H1 (cell line): ENCODE measurements at regions not wholly inside any gene's neighbourhood (a gene's known extent, or its start where the extent isn't known, plus 50 kb on each side); places are given as distances from the start of the nearest gene placed in this dataset.

ENCODE experiments used
- BCL11A ChIP-seq, 2 experiments: IDR thresholded peaks; one replicate each; pipeline ENCODE4 v1.6.1; 2011; ENCODE audit warnings: low read depth in 2 of 2, low read length in 2 of 2, mild to moderate bottlenecking in 2 of 2
- CEBPB ChIP-seq: IDR thresholded peaks from 2 replicates; pipeline ENCODE4 v1.6.1; 2012; ENCODE audit warnings: low read depth, low read length
- CREB1 ChIP-seq: IDR thresholded peaks from 2 replicates; pipeline ENCODE4 v1.6.1; 2012; ENCODE audit warnings: inconsistent platforms
- CTCF ChIP-seq, 3 experiments: IDR thresholded peaks; 1 replicate in 2 of 3; 2 replicates in 1 of 3; pipeline versions ENCODE4 v1.5.1 to v1.6.1; 2011; ENCODE audit warnings: low read length in 3 of 3, mild to moderate bottlenecking in 3 of 3, inconsistent platforms in 2 of 3, low read depth in 1 of 3, moderate library complexity in 1 of 3; ENCODE audit not compliant: insufficient read depth in 1 of 3; ENCODE audit errors: control extremely low read depth in 1 of 3
- HDAC6 ChIP-seq: IDR thresholded peaks from one replicate; pipeline ENCODE4 v1.7.1; 2012; ENCODE audit warnings: low read depth, mild to moderate bottlenecking, inconsistent platforms, low read length, moderate library complexity
- POLR2A ChIP-seq, 2 experiments: IDR thresholded peaks; 1 replicate in 1 of 2; 2 replicates in 1 of 2; pipeline ENCODE4 v1.6.1; 2011; ENCODE audit warnings: low read depth in 2 of 2, low read length in 2 of 2, mild to moderate bottlenecking in 2 of 2; ENCODE audit errors: control extremely low read depth in 1 of 2
- RFX5 ChIP-seq: IDR thresholded peaks from 2 replicates; pipeline ENCODE4 v1.6.1; 2011; ENCODE audit warnings: low read depth, low read length, improper control_type of control experiment, borderline replicate concordance
- TF ChIP-seq, protein P1 (sequence below): IDR thresholded peaks from 2 replicates; pipeline ENCODE4 v1.6.1; 2012; ENCODE audit warnings: inconsistent platforms

DNA sequence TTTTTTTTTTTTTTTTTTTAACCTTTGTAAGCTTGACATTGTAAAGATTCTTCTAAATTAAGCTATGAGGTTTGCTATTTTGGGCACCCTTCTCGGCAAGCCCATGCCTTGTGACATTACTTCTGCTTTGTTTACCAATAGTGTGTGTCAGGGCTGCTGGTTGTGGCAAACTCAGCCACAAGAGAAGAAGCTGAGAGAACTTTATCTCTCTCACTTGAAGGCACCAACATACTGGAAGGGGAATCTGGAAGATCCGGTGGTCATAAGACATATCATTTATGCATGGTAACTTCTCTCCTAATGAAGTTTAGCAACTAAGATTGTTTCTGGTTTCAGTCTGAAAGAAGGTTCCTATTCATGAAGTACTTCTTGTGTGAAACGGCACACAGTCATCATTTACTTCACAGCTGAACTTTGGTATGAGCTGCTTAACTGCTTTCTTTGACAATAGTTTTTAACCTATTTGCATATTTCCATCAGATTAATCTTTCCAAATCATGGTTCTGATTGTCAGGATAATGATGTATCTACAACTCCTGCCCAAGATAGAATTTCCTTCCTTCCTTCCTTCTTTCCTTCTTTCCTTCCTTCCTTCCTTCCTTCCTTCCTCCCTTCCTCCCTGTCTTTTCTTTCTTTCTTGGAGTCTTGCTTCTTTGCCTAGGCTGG lies 189.3 kb downstream of the NFKBIZ start:
- TF ChIP-seq CTCF (IDR thresholded peaks at IDR 0.05; ENCODE audit: control extremely low read depth in 1 of 3, insufficient read depth in 1 of 3, low read depth in 1 of 3, low read length in 3 of 3) (no peak), CREB1 (no peak), RFX5 (no peak), POLR2A (IDR thresholded peaks at IDR 0.05; ENCODE audit: control extremely low read depth in 1 of 2, low read depth in 2 of 2, low read length in 2 of 2) (no peak), CEBPB (no peak), BCL11A (IDR thresholded peaks at IDR 0.05; ENCODE audit: low read depth in 2 of 2, low read length in 2 of 2) (no peak), HDAC6 (no peak)
- TF ChIP-seq, protein P1, sequence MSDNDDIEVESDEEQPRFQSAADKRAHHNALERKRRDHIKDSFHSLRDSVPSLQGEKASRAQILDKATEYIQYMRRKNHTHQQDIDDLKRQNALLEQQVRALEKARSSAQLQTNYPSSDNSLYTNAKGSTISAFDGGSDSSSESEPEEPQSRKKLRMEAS, result no peak
